Activated CD8-positive, alpha-beta T cell treated with anti-CD3 and anti-CD28 coated beads, Interleukin-2, amount 10 ng/mL, durations not matched to agents 7 days and 5 days (primary cell): ENCODE measurements at regions not wholly inside any gene's neighbourhood (a gene's known extent, or its start where the extent isn't known, plus 50 kb on each side); places are given as distances from the start of the nearest gene placed in this dataset.
"Not testable (repeated sequence)": the region's sequence is repeated elsewhere in the genome, so short reads cannot be mapped to it uniquely, and the experiment has no call there.

Experiments used
- ATAC-seq: fragments of 150-1000 bp; cut with Tn5 transposase; one replicate; pipeline ENCODE4 v1.10.0; 2021; ENCODE audit warnings: moderate library complexity
- CTCF ChIA-PET: fragments of 350-600 bp; sonication (Branson Sonifier 250); formaldehyde crosslinking; loops from one replicate; lab custom pipeline; 2021; ENCODE audit warnings: antibody characterized with exemption; lab: Charles Lee
- POLR2A ChIA-PET: fragments of 350-600 bp; sonication (Branson Sonifier 250); formaldehyde crosslinking; loops from one replicate; lab custom pipeline; 2021; ENCODE audit warnings: antibody characterized with exemption; lab: Charles Lee
- DNase-seq: peaks from one replicate; pipeline ENCODE4 v3.0.0-alpha.2; 2020
- H3K27ac Mint-ChIP-seq: one replicate; pipeline ENCODE4 v1.8.0; 2021; ENCODE audit warnings: mild to moderate bottlenecking, mixed read lengths
- H3K27me3 Mint-ChIP-seq: one replicate; pipeline ENCODE4 v1.8.0; 2021; ENCODE audit warnings: low read depth, mixed read lengths
- H3K36me3 Mint-ChIP-seq: one replicate; pipeline ENCODE4 v1.8.0; 2021; ENCODE audit warnings: low read depth, mixed read lengths
- H3K4me1 Mint-ChIP-seq: one replicate; pipeline ENCODE4 v1.8.0; 2021; ENCODE audit warnings: low read depth, mixed read lengths
- H3K4me3 Mint-ChIP-seq: one replicate; pipeline ENCODE4 v1.8.0; 2021; ENCODE audit warnings: mild to moderate bottlenecking, mixed read lengths
- H3K9me3 Mint-ChIP-seq: one replicate; pipeline ENCODE4 v1.8.0; 2022; ENCODE audit warnings: mixed read lengths; ENCODE audit not compliant: insufficient read depth

DNA sequence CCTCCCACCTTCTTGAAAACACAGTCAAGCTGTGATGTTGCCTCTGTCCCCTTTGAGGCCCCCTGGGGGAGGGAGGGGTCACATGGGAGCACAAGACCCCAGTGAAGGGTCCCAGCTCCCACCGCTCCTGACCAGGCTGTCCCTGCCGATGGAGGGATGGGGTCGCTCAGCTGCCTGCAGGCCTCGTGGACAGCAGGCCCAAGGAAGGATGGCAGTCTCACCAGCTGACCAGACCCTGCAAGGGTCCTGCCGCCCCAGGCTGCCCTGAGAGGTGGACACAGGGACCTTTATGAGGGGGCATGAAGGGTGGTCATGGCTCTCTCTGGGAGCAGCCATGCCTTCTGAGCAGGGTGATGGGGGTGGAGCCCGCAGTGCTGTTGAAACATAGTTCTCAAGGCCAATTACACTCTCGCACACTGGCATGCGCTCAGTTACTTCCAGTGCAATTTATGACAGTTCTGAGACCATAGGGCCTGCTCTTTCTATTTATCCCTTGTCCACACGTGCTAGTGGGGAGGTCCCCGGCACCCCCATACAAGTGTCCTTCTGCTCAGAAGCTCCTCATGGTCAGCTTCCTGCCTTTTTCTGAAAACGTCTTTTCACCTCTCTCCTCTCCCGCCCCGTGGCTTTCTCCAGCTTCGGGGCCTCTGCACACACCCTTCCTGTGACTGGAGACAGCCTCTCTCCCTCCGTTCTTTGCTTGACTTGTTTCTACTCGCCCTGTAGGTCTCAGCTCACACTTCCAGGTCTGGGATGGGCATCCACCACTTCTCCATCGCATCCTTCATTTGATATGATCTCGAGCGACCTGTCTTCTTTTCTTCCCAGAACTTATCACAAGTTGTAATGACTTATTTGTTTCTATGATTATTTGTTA lies 313.1 kb downstream of the ADGRD1 start:
- no peaks in the 10 kb centered on the region for H3K9me3 Mint-ChIP-seq
- no peak overlapping the region for H3K4me3 Mint-ChIP-seq
- no peaks in the 10 kb centered on the region for H3K36me3 Mint-ChIP-seq
- POLR2A ChIA-PET, result no interaction called here
- no peaks in the 10 kb centered on the region for H3K4me1 Mint-ChIP-seq
- no peak overlapping the region for H3K27ac Mint-ChIP-seq
- no peaks in the 10 kb centered on the region for H3K27me3 Mint-ChIP-seq
- no peak for DNase-seq
- no peak for ATAC-seq
- CTCF ChIA-PET, result no interaction called here

DNA sequence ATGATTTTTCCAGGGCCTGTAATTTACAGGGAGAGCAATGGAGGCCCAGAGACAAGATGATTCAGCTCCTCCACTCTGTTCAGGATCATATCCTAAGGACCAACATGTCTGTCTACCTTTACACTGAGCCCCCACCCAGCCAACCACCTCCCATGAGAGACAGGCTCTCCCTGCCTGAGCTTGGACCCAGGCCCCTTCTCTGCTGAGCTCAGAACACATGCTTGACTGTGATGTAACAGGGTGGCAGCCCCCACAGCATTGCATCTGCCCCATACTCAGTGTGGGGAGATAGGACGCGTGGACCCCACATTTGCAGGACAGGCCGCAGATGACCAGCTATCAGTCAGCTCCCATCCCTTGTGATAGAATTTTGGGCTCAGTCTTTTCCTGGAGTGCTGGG lies 313.9 kb downstream of the ADGRD1 start:
- no peak overlapping the region for H3K27ac Mint-ChIP-seq
- H3K4me1 Mint-ChIP-seq, result no peaks in the 10 kb centered on the region
- no peak for DNase-seq
- ATAC-seq, result no peak
- H3K9me3 Mint-ChIP-seq, result no peaks in the 10 kb centered on the region
- no peaks in the 10 kb centered on the region for H3K36me3 Mint-ChIP-seq
- ChIA-PET POLR2A (no interaction called here), CTCF (no interaction called here)
- H3K27me3 Mint-ChIP-seq, result no peaks in the 10 kb centered on the region
- no peak overlapping the region for H3K4me3 Mint-ChIP-seq

DNA sequence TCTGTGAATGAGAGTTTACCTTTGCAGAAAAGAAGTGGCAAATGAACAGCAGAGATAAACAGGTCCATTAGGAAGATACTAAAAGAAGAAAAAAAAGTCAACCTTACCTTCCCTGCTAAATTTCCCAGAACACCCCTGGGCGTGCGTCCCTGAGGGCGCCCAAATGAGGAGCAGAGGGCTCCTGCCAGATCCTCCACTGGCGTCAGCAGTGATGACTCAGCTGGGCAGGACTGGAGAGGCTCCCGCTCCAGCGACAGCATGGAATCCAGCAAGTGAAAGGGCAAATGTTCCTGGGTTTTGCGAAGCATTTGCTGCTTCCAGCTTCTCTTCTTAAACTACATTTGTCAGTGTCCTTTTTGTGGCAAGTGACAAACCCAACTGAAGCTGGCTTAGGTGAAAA lies 314.4 kb downstream of the ADGRD1 start:
- CTCF ChIA-PET, H3K36me3 Mint-ChIP-seq, POLR2A ChIA-PET, H3K9me3 Mint-ChIP-seq, H3K27ac Mint-ChIP-seq, DNase-seq, H3K4me1 Mint-ChIP-seq, H3K27me3 Mint-ChIP-seq, ATAC-seq, H3K4me3 Mint-ChIP-seq: not testable (repeated sequence)

DNA sequence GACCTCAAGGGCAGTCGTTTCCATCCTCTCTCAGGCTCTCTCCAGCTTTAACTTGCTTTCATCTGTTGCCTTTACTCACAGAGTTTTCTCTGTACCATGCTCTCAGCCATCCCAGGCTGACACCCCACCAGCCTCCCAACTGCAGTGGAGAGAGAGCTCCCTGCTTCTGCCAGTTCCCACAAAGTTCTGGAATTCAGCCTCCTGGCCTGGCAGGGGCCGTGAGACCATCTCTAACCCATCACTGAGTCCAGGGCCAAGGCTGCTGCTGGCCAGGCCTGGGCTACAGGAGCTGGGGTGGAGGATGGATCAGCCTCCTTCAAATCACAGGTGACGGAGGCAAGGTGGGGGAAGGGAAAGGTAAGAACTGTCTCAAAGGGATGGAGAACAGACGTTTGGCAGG lies 314.9 kb downstream of the ADGRD1 start:
- H3K36me3 Mint-ChIP-seq, POLR2A ChIA-PET, H3K27ac Mint-ChIP-seq, ATAC-seq, H3K9me3 Mint-ChIP-seq, H3K4me1 Mint-ChIP-seq, CTCF ChIA-PET, DNase-seq, H3K4me3 Mint-ChIP-seq, H3K27me3 Mint-ChIP-seq: not testable (repeated sequence)

DNA sequence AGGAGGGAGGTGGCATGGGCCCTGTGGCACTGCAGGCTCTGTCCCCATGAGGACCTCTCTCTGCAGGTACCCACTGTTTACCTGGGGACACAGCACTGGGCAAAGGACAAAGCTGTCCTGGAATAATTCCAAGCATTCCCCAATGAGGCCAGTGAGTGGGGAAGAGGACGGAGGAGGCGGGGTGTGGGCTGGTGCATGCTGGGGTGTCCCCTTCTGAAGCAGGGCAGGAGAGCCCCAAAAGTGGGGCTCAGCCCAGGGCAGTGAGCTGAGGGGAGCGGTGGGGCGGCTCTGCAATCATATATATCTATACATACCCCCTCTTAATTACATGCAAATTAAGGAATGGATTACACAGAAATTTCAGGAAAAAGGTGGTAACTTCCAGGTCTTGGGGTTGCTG lies 315.8 kb downstream of the ADGRD1 start:
- POLR2A ChIA-PET, result no interaction called here
- H3K36me3 Mint-ChIP-seq, result no peaks in the 10 kb centered on the region
- CTCF ChIA-PET, result no interaction called here
- DNase-seq (no peak), ATAC-seq (no peak)
- no peak overlapping the region for H3K4me3 Mint-ChIP-seq
- H3K27ac Mint-ChIP-seq, result no peak overlapping the region
- H3K27me3 Mint-ChIP-seq, result no peaks in the 10 kb centered on the region
- H3K4me1 Mint-ChIP-seq, result no peaks in the 10 kb centered on the region
- H3K9me3 Mint-ChIP-seq, result no peaks in the 10 kb centered on the region

DNA sequence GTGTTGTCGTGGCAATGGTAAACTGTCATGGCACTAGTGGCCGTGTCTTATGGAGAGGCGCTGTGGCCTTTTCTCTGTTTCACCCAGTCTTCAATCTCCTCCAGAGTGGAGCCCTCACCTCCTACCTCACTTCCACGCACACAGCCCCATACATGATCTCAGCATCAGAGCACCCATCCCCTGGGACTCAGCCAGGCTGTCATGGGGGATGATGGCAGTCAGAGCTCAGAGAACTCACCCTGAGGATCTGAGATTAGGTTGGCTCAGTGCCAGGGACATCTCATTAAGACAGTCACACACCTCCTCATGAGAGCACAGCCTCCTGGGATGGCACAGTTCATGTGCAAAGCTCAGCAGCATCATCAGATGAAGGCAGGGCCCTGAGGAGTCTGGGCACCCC lies 316.3 kb downstream of the ADGRD1 start:
- ATAC-seq, POLR2A ChIA-PET, H3K27ac Mint-ChIP-seq, H3K4me1 Mint-ChIP-seq, H3K36me3 Mint-ChIP-seq, H3K4me3 Mint-ChIP-seq, H3K9me3 Mint-ChIP-seq, H3K27me3 Mint-ChIP-seq, DNase-seq, CTCF ChIA-PET: not testable (repeated sequence)

DNA sequence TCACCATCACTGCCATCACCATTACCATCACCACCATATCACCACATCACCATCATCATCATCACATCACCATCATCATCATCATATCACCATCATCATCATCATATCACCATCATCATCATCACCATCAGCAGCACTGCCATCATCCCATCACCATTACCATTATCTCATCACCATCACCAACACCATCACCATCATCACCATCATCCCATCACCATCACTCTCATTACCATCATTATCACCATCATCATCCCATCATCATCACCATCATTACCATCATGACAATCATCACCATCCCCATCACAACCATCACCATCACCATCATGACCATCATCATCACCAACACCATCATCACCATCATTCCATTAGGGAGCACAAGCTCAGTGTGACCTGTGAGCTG lies 318.0 kb downstream of the ADGRD1 start:
- Mint-ChIP-seq H3K27me3 (no peaks in the 10 kb centered on the region), H3K4me3 (no peak overlapping the region), H3K4me1 (no peaks in the 10 kb centered on the region), H3K9me3 (no peaks in the 10 kb centered on the region), H3K27ac (no peak overlapping the region), H3K36me3 (no peaks in the 10 kb centered on the region)
- DNase-seq (no peak), ATAC-seq (no peak)
- ChIA-PET CTCF (no interaction called here), POLR2A (no interaction called here)

DNA sequence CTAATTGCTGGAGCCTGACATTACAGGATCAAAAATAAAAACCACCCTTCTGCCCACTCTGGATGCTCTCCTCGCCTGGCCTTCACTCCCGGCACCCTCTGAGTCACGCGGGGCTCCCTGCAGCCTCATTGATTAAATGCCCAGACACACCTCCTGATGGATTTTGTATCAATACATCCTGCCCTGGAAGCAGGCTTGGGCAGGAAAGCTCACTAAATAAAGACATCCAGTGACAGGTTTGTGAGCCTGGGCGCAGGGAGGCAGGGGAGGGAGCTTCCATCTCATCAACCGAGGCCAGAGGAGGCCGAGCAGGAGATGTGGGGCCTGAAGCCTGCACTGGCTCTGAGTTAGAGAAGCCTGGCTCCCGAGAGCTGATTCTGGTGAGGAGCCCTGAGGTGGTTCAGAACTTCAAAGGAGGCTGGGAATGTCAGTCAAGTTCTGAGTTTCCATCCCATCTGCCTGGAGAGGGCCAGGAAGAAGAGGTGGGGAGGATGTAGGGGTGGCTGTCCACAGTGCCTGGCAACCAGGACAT lies 318.6 kb downstream of the ADGRD1 start:
- H3K4me3 Mint-ChIP-seq, H3K4me1 Mint-ChIP-seq, H3K27ac Mint-ChIP-seq, DNase-seq, H3K27me3 Mint-ChIP-seq, H3K9me3 Mint-ChIP-seq, CTCF ChIA-PET, POLR2A ChIA-PET, H3K36me3 Mint-ChIP-seq, ATAC-seq: not testable (repeated sequence)

DNA sequence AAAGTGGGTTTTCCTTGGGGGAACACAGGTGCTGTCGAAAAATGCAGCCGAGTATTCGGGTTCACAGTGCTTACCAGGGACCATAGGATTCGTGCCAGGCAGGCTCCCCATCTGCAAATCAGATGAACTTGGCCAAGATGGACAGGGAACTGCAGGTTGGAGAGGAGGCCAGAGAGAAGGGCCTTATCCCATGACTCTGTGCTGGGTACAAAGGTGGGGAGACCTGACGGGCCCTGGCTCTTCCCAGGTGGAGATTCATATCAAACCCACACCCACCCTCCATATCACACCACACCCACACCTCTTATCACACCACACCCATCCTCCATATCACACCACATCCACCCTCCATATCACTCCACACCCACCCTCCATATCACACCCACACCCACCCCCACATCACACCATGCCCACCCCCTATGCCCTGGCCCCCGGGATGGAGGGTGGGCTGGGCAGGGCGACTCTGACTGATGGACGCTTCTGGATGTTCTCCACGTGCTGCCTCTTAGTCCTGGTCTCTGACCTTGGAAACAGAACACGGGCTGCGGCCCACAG lies 319.7 kb downstream of the ADGRD1 start:
- H3K36me3 Mint-ChIP-seq, result no peaks in the 10 kb centered on the region
- H3K27me3 Mint-ChIP-seq, result no peaks in the 10 kb centered on the region
- no peak for DNase-seq
- no peaks in the 10 kb centered on the region for H3K4me1 Mint-ChIP-seq
- no peak for ATAC-seq
- H3K27ac Mint-ChIP-seq, result no peak overlapping the region
- POLR2A ChIA-PET, result no interaction called here
- H3K4me3 Mint-ChIP-seq, result no peak overlapping the region
- CTCF ChIA-PET, result no interaction called here
- no peaks in the 10 kb centered on the region for H3K9me3 Mint-ChIP-seq

DNA sequence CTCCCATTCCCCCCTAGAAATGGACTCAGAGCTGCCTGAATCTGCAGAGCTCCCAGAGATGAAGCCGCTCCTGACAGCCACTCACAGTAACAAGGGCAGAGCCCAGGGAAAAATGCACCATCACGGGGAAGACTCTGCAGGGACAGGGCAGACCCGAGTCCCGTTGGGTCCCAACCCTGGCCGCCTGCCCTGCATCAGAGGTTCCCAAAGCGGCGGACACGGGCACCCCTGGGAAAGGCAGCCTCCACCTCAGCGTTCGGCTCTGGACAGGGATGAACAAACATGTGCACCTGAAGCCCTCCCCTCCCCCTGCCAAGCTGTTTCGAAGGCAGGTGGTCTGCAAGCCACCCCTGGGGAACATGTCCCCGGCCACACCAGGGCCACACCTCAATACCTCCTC lies 320.4 kb downstream of the ADGRD1 start:
- Mint-ChIP-seq H3K4me3 (no peak overlapping the region), H3K4me1 (no peaks in the 10 kb centered on the region), H3K27ac (no peak overlapping the region), H3K27me3 (no peaks in the 10 kb centered on the region), H3K9me3 (no peaks in the 10 kb centered on the region), H3K36me3 (no peaks in the 10 kb centered on the region)
- no peak for DNase-seq
- ChIA-PET POLR2A (no interaction called here), CTCF (no interaction called here)
- no peak for ATAC-seq

DNA sequence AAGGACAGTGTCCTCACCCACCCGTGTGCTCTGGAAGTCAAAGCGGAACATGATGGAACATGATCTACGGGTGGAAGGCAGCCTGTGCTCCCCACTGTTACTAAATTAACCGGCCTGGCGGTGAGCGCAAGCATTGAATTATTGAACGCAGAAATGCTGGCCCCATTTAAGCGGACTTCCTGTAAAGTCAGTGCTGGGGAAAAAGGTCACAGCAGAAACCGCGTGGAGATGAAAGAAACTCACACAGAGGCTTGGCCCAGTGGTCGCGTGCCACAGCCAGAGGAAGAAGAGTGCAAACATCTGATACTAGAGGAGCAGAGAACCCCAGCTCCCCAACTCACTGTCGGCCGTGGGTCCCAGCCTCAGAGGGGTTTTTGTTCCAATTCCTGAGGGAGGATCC lies 321.2 kb downstream of the ADGRD1 start:
- H3K9me3 Mint-ChIP-seq, result no peaks in the 10 kb centered on the region
- no peak for ATAC-seq
- CTCF ChIA-PET, result no interaction called here
- no peak for DNase-seq
- H3K27ac Mint-ChIP-seq, result no peak overlapping the region
- no peaks in the 10 kb centered on the region for H3K4me1 Mint-ChIP-seq
- no peaks in the 10 kb centered on the region for H3K36me3 Mint-ChIP-seq
- H3K4me3 Mint-ChIP-seq, result no peak overlapping the region
- POLR2A ChIA-PET, result no interaction called here
- H3K27me3 Mint-ChIP-seq, result no peaks in the 10 kb centered on the region

DNA sequence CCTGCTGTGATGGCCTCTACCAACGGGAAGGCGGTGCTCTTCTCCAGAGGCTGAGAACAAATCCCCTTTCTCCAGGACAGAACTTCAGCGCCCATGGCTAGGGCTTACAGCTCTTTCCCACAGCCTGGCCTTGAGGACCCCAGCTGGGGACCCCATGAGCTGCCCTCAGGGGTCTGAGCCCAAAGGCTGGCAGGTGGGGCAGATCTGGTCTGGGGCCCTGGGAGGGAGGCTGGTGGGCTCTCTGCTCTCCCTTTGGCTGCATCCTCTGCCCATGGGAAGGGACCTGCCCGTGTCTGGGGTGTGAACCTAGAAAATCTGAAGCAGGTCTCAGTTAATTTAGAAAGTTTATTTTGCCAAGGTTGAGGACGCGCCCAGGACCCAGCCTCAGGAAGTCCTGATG lies 322.1 kb downstream of the ADGRD1 start:
- Mint-ChIP-seq H3K4me1 (no peaks in the 10 kb centered on the region), H3K4me3 (no peak overlapping the region), H3K36me3 (no peaks in the 10 kb centered on the region), H3K9me3 (no peaks in the 10 kb centered on the region), H3K27me3 (no peaks in the 10 kb centered on the region), H3K27ac (no peak overlapping the region)
- ChIA-PET POLR2A (no interaction called here), CTCF (no interaction called here)
- no peak for ATAC-seq
- DNase-seq, result no peak
